Coronary artery (tissue), 2 donors: ENCODE measurements at regions not wholly inside any gene's neighbourhood (a gene's known extent, or its start where the extent isn't known, plus 50 kb on each side); places are given as distances from the start of the nearest gene placed in this dataset.

Source experiments
- DNase-seq: peaks from one replicate; pipeline ENCODE4 v3.0.0-alpha.2; 2017; ENCODE audit warnings: low spot score
- H3K27ac ChIP-seq, 2 donors: fragments of 200-600 bp; sonication (generic); one replicate each; pipeline ENCODE4 v1.5.1; 2016 to 2019
- H3K4me3 ChIP-seq: fragments of 200-600 bp; sonication (generic); 2 replicates; pipeline ENCODE4 v1.5.1; 2016; ENCODE audit warnings: mild to moderate bottlenecking, moderate library complexity
- CTCF ChIP-seq: fragments of 200-600 bp; sonication (generic); IDR thresholded peaks from one replicate; pipeline ENCODE4 v1.5.1; 2019; ENCODE audit warnings: antibody characterized with exemption

DNA sequence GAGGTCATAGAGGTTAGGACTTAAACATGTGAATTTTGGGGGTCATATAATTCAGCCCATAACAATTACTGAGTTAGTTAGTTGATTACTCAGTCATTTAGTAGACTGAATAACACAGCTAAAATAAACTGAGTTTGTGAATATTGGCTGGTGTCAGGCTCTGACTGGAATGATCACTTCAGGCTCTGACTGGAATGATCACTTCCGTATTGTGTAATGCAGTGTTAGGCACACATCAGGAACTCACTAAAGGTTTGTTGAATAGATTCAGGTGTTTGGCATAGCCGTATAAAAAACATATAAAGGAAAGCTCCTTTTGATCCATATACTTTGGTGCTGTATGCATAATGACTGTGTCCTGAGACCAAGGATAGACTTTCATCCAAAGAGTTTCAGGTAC lies 610.5 kb downstream of the INSC start:
- H3K4me3 ChIP-seq = no peak overlapping the region
- no peak overlapping the region for H3K27ac ChIP-seq
- DNase-seq = no peak
- no peak for TF ChIP-seq CTCF

DNA sequence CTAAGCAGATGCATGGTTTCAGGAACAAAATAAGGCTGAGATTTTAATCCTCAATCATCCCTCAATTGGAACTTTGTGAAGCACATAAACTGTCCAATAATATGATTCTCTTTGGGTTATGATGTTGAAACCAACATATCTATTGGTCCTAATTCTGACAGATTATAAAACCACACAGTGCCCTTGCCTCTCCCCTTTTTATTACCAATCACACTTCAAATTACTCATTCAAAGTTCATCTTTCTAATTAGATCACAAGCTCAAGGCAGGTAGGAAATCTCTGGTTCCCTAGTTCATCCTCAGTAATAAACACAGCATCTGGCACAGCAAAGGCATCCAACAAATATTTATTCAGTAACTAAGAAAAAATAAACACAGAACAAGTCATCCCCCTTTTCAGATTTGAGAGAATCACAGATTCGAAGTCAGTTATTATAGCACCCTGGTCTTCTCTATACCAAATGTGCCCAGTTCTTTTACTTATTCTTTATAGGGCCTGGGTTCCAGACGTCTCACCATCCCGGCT lies 611.6 kb downstream of the INSC start:
- TF ChIP-seq CTCF = no peak
- no peak overlapping the region for H3K27ac ChIP-seq
- no peak for DNase-seq
- H3K4me3 ChIP-seq = no peak overlapping the region

DNA sequence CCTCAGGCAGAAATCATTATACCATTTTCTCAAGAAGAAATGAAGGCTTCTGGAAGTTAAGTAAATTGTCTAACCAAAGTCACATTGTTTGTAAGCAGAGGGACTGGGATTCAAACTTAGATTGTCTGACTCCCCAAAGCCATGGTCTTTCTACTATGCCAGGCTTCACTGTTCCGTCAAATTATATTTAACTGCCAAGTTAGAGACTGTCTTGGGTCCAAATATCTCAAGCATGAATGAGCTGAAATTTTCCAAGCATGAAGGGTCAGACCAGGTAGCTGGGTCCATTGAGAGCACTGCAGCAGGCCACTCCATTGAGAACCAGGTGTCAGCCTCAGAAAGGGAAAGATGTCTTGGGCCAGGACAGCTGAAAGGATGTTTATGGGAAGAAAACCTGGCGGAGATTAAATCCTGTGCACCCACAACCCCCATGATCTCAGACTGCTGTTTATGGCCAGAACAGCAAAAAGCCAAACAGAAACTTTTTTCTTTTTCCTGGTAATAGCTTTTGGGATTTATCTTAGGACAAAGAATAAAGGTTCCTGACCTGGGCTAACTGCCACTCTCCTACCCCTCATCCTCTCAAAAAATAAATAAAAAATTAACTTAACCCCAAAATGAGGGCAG lies 612.3 kb downstream of the INSC start:
- Histone ChIP-seq H3K27ac (no peak overlapping the region), H3K4me3 (no peak overlapping the region)
- no peak for TF ChIP-seq CTCF
- no peak for DNase-seq

DNA sequence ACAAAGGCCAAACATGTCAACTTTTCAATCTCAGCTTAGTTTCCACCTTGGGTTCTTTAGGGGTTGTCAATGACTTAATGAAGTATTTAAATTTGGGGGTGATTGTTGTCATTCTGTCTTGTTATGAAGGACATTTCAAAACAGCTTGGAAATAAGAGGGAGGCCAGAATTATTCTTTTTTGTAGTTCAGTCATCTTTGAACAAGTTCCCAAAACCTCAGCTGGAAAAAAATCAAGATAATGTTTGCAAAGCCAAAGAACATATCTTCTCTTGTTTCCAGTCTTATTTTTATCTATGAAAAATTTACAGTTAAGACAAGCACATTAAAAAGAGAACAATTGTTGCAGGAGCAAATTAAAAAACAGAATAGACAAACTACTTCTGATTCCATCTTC lies 612.8 kb downstream of the INSC start:
- TF ChIP-seq CTCF = no peak
- no peak for DNase-seq
- Histone ChIP-seq H3K27ac (no peak overlapping the region), H3K4me3 (no peak overlapping the region)

GRCh38 chr11:15728207-15728606 lies 613.5 kb downstream of the INSC start:
- no peak for DNase-seq
- no peak for TF ChIP-seq CTCF
- Histone ChIP-seq H3K4me3 (no peak overlapping the region), H3K27ac (no peak overlapping the region)

- TF ChIP-seq CTCF = no peak
- DNase-seq = no peak
- no peak overlapping the region for H3K27ac ChIP-seq
- H3K4me3 ChIP-seq = no peak overlapping the region
These were observed 615.7 kb downstream of the INSC start for GRCh38 chr11:15730263-15730994.

DNA sequence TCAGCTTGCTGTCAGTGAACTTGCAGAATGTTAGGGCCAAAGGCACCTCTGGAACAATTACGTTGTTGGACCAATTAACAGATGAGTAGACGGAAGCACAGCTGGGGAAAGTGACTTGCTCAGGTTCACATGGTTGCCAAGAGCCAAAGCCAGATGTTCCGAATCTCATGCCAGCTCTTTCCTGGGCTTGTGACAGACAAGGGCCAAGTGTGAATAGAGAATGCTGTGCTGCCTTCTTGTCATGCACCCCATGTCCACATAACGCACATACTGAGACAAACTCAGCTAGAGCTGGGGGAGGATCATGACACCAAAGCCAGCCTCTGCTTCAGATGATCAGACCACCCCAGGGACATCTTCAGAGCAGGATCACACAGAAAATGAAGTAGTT lies 616.3 kb downstream of the INSC start:
- no peak for DNase-seq
- no peak for TF ChIP-seq CTCF
- H3K4me3 ChIP-seq = no peak overlapping the region
- H3K27ac ChIP-seq = no peak overlapping the region
